Fibroblast of the aortic adventitia (primary cell): ENCODE measurements at regions not wholly inside any gene's neighbourhood (a gene's known extent, or its start where the extent isn't known, plus 50 kb on each side); places are given as distances from the start of the nearest gene placed in this dataset.
"Not testable (repeated sequence)": the region's sequence is repeated elsewhere in the genome, so short reads cannot be mapped to it uniquely, and the experiment has no call there.

ENCODE experiments used
- DNase-seq: peaks from one replicate; pipeline ENCODE4 v3.0.0-alpha.2; 2010; ENCODE audit warnings: low read depth
- H3K4me3 ChIP-seq: 2 replicates; pipeline ENCODE4 v1.5.1; 2011; ENCODE audit warnings: low read depth, mild to moderate bottlenecking, control low read depth, low read length, moderate library complexity
- TF ChIP-seq, protein P1 (sequence below): IDR thresholded peaks from 2 replicates; pipeline ENCODE4 v1.5.1; 2011; ENCODE audit warnings: mild to moderate bottlenecking, low read length, control low read depth, inconsistent platforms; ENCODE audit not compliant: insufficient read depth

DNA sequence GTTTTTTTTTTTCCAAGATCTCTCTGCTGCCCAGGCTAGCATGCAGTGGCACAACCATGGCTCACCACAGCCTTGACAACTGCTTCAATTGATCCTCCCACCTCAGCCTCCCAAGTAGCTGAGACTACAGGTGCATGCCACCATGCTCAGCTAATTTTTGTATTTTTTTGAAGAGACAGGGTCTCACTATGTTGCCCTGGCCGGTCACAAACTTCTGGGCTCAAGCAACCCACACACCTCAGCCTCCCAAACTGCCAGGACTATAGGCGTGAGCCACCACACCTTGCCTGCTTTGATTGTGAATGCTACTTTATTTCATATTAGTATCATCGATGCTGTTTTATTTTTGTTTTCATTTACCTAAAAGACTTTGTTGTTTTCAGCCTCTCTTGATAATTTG, 81.5 kb upstream of the GNAZ start:
- H3K4me3 ChIP-seq = no peak overlapping the region
- no peak for DNase-seq
- TF ChIP-seq, protein P1, sequence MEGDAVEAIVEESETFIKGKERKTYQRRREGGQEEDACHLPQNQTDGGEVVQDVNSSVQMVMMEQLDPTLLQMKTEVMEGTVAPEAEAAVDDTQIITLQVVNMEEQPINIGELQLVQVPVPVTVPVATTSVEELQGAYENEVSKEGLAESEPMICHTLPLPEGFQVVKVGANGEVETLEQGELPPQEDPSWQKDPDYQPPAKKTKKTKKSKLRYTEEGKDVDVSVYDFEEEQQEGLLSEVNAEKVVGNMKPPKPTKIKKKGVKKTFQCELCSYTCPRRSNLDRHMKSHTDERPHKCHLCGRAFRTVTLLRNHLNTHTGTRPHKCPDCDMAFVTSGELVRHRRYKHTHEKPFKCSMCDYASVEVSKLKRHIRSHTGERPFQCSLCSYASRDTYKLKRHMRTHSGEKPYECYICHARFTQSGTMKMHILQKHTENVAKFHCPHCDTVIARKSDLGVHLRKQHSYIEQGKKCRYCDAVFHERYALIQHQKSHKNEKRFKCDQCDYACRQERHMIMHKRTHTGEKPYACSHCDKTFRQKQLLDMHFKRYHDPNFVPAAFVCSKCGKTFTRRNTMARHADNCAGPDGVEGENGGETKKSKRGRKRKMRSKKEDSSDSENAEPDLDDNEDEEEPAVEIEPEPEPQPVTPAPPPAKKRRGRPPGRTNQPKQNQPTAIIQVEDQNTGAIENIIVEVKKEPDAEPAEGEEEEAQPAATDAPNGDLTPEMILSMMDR = no peak

DNA sequence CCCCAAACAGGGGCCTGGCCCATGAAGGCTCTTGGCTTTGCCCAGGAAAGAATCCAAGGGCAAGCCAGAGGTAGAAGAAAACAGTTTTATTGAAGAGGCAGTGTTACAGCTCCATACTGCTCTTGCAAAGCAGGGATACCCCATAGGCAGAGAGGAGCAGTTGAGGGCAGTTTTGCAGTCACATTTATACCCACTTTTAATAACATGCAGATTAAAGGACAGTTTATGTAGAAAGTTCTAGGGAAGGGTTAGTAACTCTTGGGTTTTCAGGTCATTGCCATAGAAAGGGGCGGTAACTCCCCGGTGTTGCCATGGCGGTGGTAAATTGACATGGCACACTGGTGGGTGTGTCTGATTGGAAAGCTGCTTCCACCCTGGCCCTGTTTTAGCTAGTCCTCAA, 80.5 kb upstream of the GNAZ start:
- no peak for DNase-seq
- no peak overlapping the region for H3K4me3 ChIP-seq
- TF ChIP-seq, protein P1 = no peak

DNA sequence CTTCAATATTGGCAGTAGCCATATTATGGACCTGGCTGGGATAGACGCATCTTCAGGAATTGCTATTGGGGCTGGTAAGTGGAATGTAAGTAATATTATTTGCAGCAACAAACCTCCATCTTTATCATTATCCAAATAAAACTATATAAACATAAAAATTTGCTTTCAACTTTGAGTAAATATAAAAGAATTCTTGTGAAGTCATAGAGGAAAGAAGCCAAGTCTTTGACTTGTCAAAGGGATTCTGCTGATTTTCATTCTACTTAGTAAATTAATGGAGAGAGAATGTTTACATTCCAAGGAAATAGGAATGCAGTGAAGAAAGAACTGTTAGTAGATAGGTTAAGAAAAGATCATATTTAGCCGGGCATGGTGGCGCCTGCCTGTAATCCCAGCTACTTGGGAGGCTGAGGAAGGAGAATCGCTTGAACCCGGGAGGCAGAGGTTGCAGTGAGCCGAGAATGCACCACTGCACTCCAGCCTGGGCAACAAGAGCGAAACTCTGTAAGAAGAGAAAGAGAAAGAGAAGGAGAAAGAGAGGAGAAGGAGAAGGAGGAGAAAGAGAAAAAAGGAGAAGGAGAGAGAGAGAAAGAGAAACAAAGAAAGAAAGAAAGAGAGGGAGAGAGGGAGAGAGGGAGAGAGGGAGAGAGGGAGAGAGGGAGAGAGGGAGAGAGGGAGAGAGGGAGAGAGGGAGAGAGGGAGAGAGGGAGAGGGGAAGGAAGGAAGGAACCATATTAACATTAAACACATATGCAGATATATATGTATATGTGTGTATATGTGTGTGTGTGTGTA, 79.4 kb upstream of the GNAZ start:
- peak; percentile 23 for DNase-seq
- H3K4me3 ChIP-seq = not testable (repeated sequence)

DNA sequence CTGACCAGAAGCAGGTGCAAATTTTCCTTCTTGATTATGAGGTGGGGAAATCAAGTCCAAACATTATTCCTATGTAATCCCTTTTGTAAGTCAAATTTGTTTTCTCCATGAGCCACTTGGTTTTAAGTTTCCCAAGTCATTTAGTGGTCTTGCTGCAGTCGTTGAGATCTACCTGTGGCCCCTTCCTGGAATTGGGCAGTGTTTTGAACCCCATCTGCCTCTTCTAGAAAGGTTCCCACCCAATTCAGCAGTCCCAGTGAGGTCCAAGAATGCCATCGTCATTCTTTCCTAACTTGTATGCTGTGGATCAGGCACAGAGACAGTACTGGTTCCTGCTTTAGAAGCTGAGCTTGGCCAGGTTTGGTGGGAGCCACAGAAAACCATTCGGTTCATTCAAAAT, 77.8 kb upstream of the GNAZ start:
- TF ChIP-seq, protein P1 = no peak
- H3K4me3 ChIP-seq = no peak overlapping the region
- DNase-seq = no peak

DNA sequence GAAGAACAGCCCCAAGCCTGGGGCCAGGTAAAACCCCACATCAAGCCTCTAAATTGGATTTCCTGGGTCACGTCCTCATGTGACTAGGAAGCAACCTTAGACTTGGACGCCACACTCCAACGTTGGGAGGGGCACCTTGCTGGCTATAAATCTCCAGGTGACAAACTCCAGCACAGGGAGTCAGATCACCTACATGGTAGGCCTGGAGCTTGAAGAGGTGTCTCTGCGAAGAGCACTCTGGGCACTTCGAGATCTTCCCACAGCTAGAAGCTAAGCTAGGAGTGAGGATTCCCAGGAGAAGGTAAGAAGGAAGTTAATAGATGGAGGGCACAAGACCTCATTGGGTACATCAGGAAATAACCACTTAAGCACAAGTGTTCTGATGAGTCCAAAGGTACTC, 77.1 kb upstream of the GNAZ start:
- DNase-seq = no peak
- TF ChIP-seq, protein P1 = no peak

DNA sequence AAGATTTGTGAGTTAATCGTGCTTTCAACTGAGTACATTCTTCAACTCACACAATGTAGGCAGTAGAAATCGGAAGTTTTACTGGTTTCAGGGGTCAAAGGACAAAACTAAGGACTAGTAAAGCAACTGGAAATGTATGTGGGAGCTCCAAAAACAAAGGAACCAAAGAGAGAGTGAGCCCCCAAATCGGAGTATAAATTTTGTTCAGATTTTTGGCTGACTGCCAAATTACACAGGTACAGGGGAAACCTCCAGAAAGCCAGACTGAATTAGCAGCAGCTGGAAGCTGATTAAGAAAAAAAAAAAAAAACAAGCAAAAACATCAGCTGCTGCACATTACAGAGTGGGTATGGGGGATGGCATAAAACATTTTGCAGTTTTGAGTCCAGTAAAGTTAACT, 75.2 kb upstream of the GNAZ start:
- no peak for DNase-seq
- H3K4me3 ChIP-seq = no peak overlapping the region
- TF ChIP-seq, protein P1 = no peak

More for the DNA sequence above, 77.1 kb upstream of the GNAZ start:
- no peak overlapping the region for H3K4me3 ChIP-seq

DNA sequence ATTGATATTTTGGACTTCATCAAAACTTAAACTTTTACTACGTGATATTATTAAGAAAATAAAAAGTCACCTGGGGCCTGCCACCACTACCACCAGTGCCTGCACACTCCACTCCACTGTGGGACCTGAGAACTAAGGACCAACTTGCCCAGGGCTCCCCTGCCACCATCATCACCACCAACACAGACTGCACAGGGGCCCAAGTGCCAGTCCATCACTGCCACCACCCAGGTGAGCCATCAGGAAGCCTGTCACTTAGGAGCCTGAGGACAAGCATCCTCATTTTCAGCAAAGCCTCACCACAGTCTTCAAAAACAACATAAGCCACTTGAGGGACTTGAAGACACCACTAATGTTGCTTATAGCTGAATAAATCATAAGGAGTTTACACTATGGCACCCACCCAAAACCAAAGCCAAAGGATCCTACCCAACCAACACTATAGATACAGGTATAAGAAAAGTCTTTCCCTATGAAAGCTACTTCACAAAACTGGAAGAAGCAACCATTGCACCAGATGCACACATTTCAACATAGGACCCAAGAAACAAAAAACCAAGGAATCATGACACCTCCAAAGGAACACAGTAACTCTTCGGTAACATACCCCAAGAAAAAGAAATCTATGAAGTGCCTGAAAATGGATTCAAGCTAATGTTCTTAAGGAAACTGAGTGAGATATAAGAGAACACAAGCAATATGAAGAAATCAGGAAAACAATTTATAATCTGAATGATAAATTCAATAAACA, 73.6 kb upstream of the GNAZ start:
- no peak for DNase-seq
- H3K4me3 ChIP-seq = no peak overlapping the region
- TF ChIP-seq, protein P1 = no peak
